ENCODE measurements at regions not wholly inside any gene's neighbourhood (a gene's known extent, or its start where the extent isn't known, plus 50 kb on each side); places are given as distances from the start of the nearest gene placed in this dataset.

- H3K27ac ChIP-seq (ENCODE audit: low read depth, low read length): no peak overlapping the region
- H3F3A ChIP-seq (ENCODE audit: insufficient read depth): no peaks in the 10 kb centered on the region
- TF ChIP-seq EZH2phosphoT487 (conservative IDR thresholded peaks at IDR 0.05; ENCODE audit: low read length): no peak
- TF ChIP-seq, protein P1, sequence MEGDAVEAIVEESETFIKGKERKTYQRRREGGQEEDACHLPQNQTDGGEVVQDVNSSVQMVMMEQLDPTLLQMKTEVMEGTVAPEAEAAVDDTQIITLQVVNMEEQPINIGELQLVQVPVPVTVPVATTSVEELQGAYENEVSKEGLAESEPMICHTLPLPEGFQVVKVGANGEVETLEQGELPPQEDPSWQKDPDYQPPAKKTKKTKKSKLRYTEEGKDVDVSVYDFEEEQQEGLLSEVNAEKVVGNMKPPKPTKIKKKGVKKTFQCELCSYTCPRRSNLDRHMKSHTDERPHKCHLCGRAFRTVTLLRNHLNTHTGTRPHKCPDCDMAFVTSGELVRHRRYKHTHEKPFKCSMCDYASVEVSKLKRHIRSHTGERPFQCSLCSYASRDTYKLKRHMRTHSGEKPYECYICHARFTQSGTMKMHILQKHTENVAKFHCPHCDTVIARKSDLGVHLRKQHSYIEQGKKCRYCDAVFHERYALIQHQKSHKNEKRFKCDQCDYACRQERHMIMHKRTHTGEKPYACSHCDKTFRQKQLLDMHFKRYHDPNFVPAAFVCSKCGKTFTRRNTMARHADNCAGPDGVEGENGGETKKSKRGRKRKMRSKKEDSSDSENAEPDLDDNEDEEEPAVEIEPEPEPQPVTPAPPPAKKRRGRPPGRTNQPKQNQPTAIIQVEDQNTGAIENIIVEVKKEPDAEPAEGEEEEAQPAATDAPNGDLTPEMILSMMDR (IDR thresholded peaks at IDR 0.05; ENCODE audit: insufficient read depth, low read length, poor library complexity, severe bottlenecking): no peak
- H3K9me2 ChIP-seq (replicated peaks; ENCODE audit: insufficient read depth, low read length): no peaks in the 10 kb centered on the region
- H3K79me2 ChIP-seq (ENCODE audit: insufficient read depth, low read length): no peaks in the 10 kb centered on the region
- no peaks in the 10 kb centered on the region for H3K27me3 ChIP-seq (ENCODE audit: low read length)
- H3K4me3 ChIP-seq (ENCODE audit: insufficient read depth, low read length, poor library complexity, severe bottlenecking): no peak overlapping the region
- H3K36me3 ChIP-seq (ENCODE audit: low read length): no peaks in the 10 kb centered on the region
- H3K4me2 ChIP-seq (ENCODE audit: low read depth, low read length, poor library complexity, severe bottlenecking): no peak overlapping the region
- no peaks in the 10 kb centered on the region for H4K20me1 ChIP-seq (ENCODE audit: low read depth, low read length)
- H2AFZ ChIP-seq (ENCODE audit: low read depth, low read length, severe bottlenecking): no peak overlapping the region
- no peak overlapping the region for H3K9ac ChIP-seq (ENCODE audit: low read length)
- H3K9me3 ChIP-seq (ENCODE audit: insufficient read depth, low read length): no peaks in the 10 kb centered on the region
Measured at GRCh38 chr1:238783633-238784032, 602.7 kb upstream of the CHRM3 start.

- Histone ChIP-seq H3K9me2 (replicated peaks; ENCODE audit: insufficient read depth, low read length) (no peaks in the 10 kb centered on the region), H2AFZ (ENCODE audit: low read depth, low read length, severe bottlenecking) (no peak overlapping the region), H3K4me2 (ENCODE audit: low read depth, low read length, poor library complexity, severe bottlenecking) (no peak overlapping the region), H3K9ac (ENCODE audit: low read length) (no peak overlapping the region), H3K27ac (ENCODE audit: low read depth, low read length) (no peak overlapping the region), H3K79me2 (ENCODE audit: insufficient read depth, low read length) (no peaks in the 10 kb centered on the region), H3F3A (ENCODE audit: insufficient read depth) (no peaks in the 10 kb centered on the region), H4K20me1 (ENCODE audit: low read depth, low read length) (no peaks in the 10 kb centered on the region), H3K9me3 (ENCODE audit: insufficient read depth, low read length) (no peaks in the 10 kb centered on the region), H3K4me3 (ENCODE audit: insufficient read depth, low read length, poor library complexity, severe bottlenecking) (no peak overlapping the region), H3K36me3 (ENCODE audit: low read length) (no peaks in the 10 kb centered on the region), H3K27me3 (ENCODE audit: low read length) (no peaks in the 10 kb centered on the region)
- no peak for TF ChIP-seq EZH2phosphoT487 (conservative IDR thresholded peaks at IDR 0.05; ENCODE audit: low read length)
- TF ChIP-seq, protein P1 (IDR thresholded peaks at IDR 0.05; ENCODE audit: insufficient read depth, low read length, poor library complexity, severe bottlenecking): no peak
Measured at GRCh38 chr1:238779716-238780115, 606.7 kb upstream of the CHRM3 start.

GRCh38 chr1:238778113-238778512 is 608.3 kb upstream of the CHRM3 start:
- Histone ChIP-seq H3F3A (ENCODE audit: insufficient read depth) (no peaks in the 10 kb centered on the region), H3K4me2 (ENCODE audit: low read depth, low read length, poor library complexity, severe bottlenecking) (no peak overlapping the region), H3K27me3 (ENCODE audit: low read length) (no peaks in the 10 kb centered on the region), H3K9ac (ENCODE audit: low read length) (no peak overlapping the region), H3K9me2 (replicated peaks; ENCODE audit: insufficient read depth, low read length) (no peaks in the 10 kb centered on the region), H3K27ac (ENCODE audit: low read depth, low read length) (no peak overlapping the region), H4K20me1 (ENCODE audit: low read depth, low read length) (no peaks in the 10 kb centered on the region), H3K4me3 (ENCODE audit: insufficient read depth, low read length, poor library complexity, severe bottlenecking) (no peak overlapping the region), H3K36me3 (ENCODE audit: low read length) (no peaks in the 10 kb centered on the region), H3K79me2 (ENCODE audit: insufficient read depth, low read length) (no peaks in the 10 kb centered on the region), H2AFZ (ENCODE audit: low read depth, low read length, severe bottlenecking) (no peak overlapping the region), H3K9me3 (ENCODE audit: insufficient read depth, low read length) (no peaks in the 10 kb centered on the region)
- TF ChIP-seq EZH2phosphoT487 (conservative IDR thresholded peaks at IDR 0.05; ENCODE audit: low read length): no peak
- TF ChIP-seq, protein P1 (IDR thresholded peaks at IDR 0.05; ENCODE audit: insufficient read depth, low read length, poor library complexity, severe bottlenecking): no peak
